WERI-Rb-1 (cell line): ENCODE measurements at regions not wholly inside any gene's neighbourhood (a gene's known extent, or its start where the extent isn't known, plus 50 kb on each side); places are given as distances from the start of the nearest gene placed in this dataset.

ENCODE experiments used
- DNase-seq: peaks from one replicate; pipeline ENCODE4 v3.0.0-alpha.2; 2020
- H3K27ac ChIP-seq: fragments of 250-450 bp; sonication (Bioruptor Pico); 2 replicates; pipeline ENCODE4 v1.5.1; 2020; ENCODE audit warnings: mild to moderate bottlenecking, moderate library complexity
- H3K27me3 ChIP-seq: fragments of 250-450 bp; sonication (Bioruptor Pico); 2 replicates; pipeline ENCODE4 v1.5.1; 2021; ENCODE audit warnings: mild to moderate bottlenecking, low read depth, moderate library complexity; ENCODE audit not compliant: insufficient read depth, severe bottlenecking
- H3K36me3 ChIP-seq: fragments of 250-450 bp; sonication (Bioruptor Pico); 2 replicates; pipeline ENCODE4 v1.5.1; 2020; ENCODE audit warnings: mild to moderate bottlenecking, moderate library complexity
- H3K4me3 ChIP-seq: 2 replicates; pipeline ENCODE4 v1.5.1; 2011; ENCODE audit warnings: low read depth, mild to moderate bottlenecking, control low read depth, low read length
- H3K9me3 ChIP-seq: fragments of 250-450 bp; sonication (Bioruptor Pico); 2 replicates; pipeline ENCODE4 v1.5.1; 2021; ENCODE audit warnings: mild to moderate bottlenecking, moderate library complexity; ENCODE audit not compliant: severe bottlenecking
- CTCF ChIP-seq: IDR thresholded peaks from 2 replicates; pipeline ENCODE4 v1.5.1; 2011; ENCODE audit warnings: low read depth, mild to moderate bottlenecking, control low read depth, inconsistent platforms, low read length

- Histone ChIP-seq H3K4me3 (no peak overlapping the region), H3K27me3 (no peaks in the 10 kb centered on the region), H3K36me3 (no peaks in the 10 kb centered on the region), H3K27ac (no peak overlapping the region), H3K9me3 (no peaks in the 10 kb centered on the region)
- DNase-seq, result no peak
- no peak for TF ChIP-seq CTCF
Measured at GRCh38 chr5:66273121-66273520, 129.0 kb downstream of the SREK1 start.

- H3K9me3 ChIP-seq, result no peaks in the 10 kb centered on the region
- H3K4me3 ChIP-seq, result no peak overlapping the region
- no peak for TF ChIP-seq CTCF
- H3K36me3 ChIP-seq, result no peaks in the 10 kb centered on the region
- H3K27me3 ChIP-seq, result no peaks in the 10 kb centered on the region
- no peak overlapping the region for H3K27ac ChIP-seq
- no peak for DNase-seq
Measured at GRCh38 chr5:66276986-66277385, 132.9 kb downstream of the SREK1 start.

GRCh38 chr5:66277981-66278380 lies 133.9 kb downstream of the SREK1 start:
- no peaks in the 10 kb centered on the region for H3K36me3 ChIP-seq
- H3K27ac ChIP-seq, result no peak overlapping the region
- no peaks in the 10 kb centered on the region for H3K9me3 ChIP-seq
- no peak for TF ChIP-seq CTCF
- H3K27me3 ChIP-seq, result no peaks in the 10 kb centered on the region
- no peak overlapping the region for H3K4me3 ChIP-seq
- DNase-seq, result no peak

GRCh38 chr5:66281294-66281693 lies 137.2 kb downstream of the SREK1 start:
- Histone ChIP-seq H3K27me3 (no peaks in the 10 kb centered on the region), H3K27ac (no peak overlapping the region), H3K36me3 (no peaks in the 10 kb centered on the region), H3K4me3 (no peak overlapping the region), H3K9me3 (no peaks in the 10 kb centered on the region)
- no peak for TF ChIP-seq CTCF
- DNase-seq, result no peak

- Histone ChIP-seq H3K4me3 (no peak overlapping the region), H3K27me3 (no peaks in the 10 kb centered on the region), H3K9me3 (no peaks in the 10 kb centered on the region), H3K36me3 (no peaks in the 10 kb centered on the region), H3K27ac (no peak overlapping the region)
- no peak for TF ChIP-seq CTCF
- DNase-seq, result no peak
Measured at GRCh38 chr5:66284588-66285342, 140.7 kb downstream of the SREK1 start.
